GM12892 (cell line): ENCODE measurements at regions not wholly inside any gene's neighbourhood (a gene's known extent, or its start where the extent isn't known, plus 50 kb on each side); places are given as distances from the start of the nearest gene placed in this dataset.

Source experiments
- POLR2A ChIP-seq: IDR thresholded peaks from 2 replicates; pipeline ENCODE4 v1.6.1; 2011; ENCODE audit warnings: low read depth, low read length, control low read depth
- POLR2AphosphoS5 ChIP-seq: IDR thresholded peaks from 2 replicates; pipeline ENCODE4 v1.6.1; 2011; ENCODE audit warnings: low read depth, low read length, control low read depth
- TAF1 ChIP-seq: IDR thresholded peaks from 2 replicates; pipeline ENCODE4 v1.6.1; 2011; ENCODE audit warnings: low read depth, mild to moderate bottlenecking, control low read depth, low read length, borderline replicate concordance

- TF ChIP-seq POLR2A (no peak), TAF1 (no peak), POLR2AphosphoS5 (no peak)
Observed at GRCh38 chr9:115411516-115411915, 293.6 kb upstream of the TNC start.
